Smooth muscle cell (in vitro differentiated cells): ENCODE measurements at regions not wholly inside any gene's neighbourhood (a gene's known extent, or its start where the extent isn't known, plus 50 kb on each side); places are given as distances from the start of the nearest gene placed in this dataset. TPM values are rescaled to one million over a fixed set of nuclear protein-coding genes. Genes with fewer than 3 reads are reported as not detected.

Experiments used
- DNase-seq: peaks from one replicate; lab custom pipeline; 2025; ENCODE audit not compliant: unreplicated experiment; lab: John Stamatoyannopoulos, UW
- H2AFZ ChIP-seq: fragments of 200-600 bp; sonication (generic); 2 replicates; pipeline ENCODE4 v1.6.0; 2016; ENCODE audit warnings: antibody characterized with exemption, low read depth, mild to moderate bottlenecking
- H3F3A ChIP-seq: fragments of 200-600 bp; sonication (generic); 2 replicates; pipeline ENCODE4 v1.6.0; 2017; ENCODE audit warnings: antibody characterized with exemption, low read depth
- H3K27ac ChIP-seq: fragments of 200-600 bp; sonication (generic); 2 replicates; pipeline ENCODE4 v1.5.1; 2016; ENCODE audit warnings: low read depth, mild to moderate bottlenecking
- H3K27me3 ChIP-seq: fragments of 200-600 bp; sonication (generic); 2 replicates; pipeline ENCODE4 v1.6.1; 2016; ENCODE audit warnings: low read depth, mild to moderate bottlenecking
- H3K36me3 ChIP-seq: fragments of 200-600 bp; sonication (generic); 2 replicates; pipeline ENCODE4 v1.5.1; 2016; ENCODE audit warnings: low read depth
- H3K4me1 ChIP-seq: fragments of 200-600 bp; sonication (generic); 2 replicates; pipeline ENCODE4 v1.5.1; 2016; ENCODE audit warnings: low read depth
- H3K4me2 ChIP-seq: fragments of 200-600 bp; sonication (generic); 2 replicates; pipeline ENCODE4 v1.6.0; 2016; ENCODE audit warnings: mild to moderate bottlenecking
- H3K4me3 ChIP-seq: fragments of 200-600 bp; sonication (generic); 2 replicates; pipeline ENCODE4 v1.5.1; 2016; ENCODE audit warnings: mild to moderate bottlenecking
- H3K79me2 ChIP-seq: fragments of 200-600 bp; sonication (generic); 2 replicates; pipeline ENCODE4 v1.6.0; 2016; ENCODE audit warnings: low read depth, mild to moderate bottlenecking
- H3K9ac ChIP-seq: fragments of 200-600 bp; sonication (generic); 2 replicates; pipeline ENCODE4 v1.6.0; 2016; ENCODE audit warnings: low read depth
- H3K9me3 ChIP-seq: fragments of 200-600 bp; sonication (generic); replicated peaks from 2 replicates; pipeline ENCODE4 v1.5.1; 2016; ENCODE audit warnings: low read depth
- H4K20me1 ChIP-seq: fragments of 200-600 bp; sonication (generic); 2 replicates; pipeline ENCODE4 v1.6.0; 2016; ENCODE audit warnings: low read depth
- CTCF ChIP-seq: fragments of 200-600 bp; sonication (generic); IDR thresholded peaks from 2 replicates; pipeline ENCODE4 v1.5.1; 2017; ENCODE audit warnings: borderline replicate concordance, mild to moderate bottlenecking, antibody characterized with exemption; ENCODE audit not compliant: insufficient read depth, poor library complexity, severe bottlenecking
- WGBS: methylation state at CpG from one replicate; pipeline ENCODE4 v1.1.7; 2016; ENCODE audit warnings: low lambda C conversion rate; 5-methylcytosine and 5-hydroxymethylcytosine counted together
- small RNA-seq: library from RNA; depleted of rRNA; stranded (forward); fragments of <200 nt; gene quantifications from one replicate; pipeline ENCODE3, GENCODE V24; 2014

GRCh38 chr5:25851301-25851700, 1187.1 kb downstream of the CDH9 start:
- Histone ChIP-seq H3K4me3 (no peak overlapping the region), H3K4me2 (no peak overlapping the region), H3K4me1 (no peaks in the 10 kb centered on the region), H3K9ac (no peak overlapping the region), H3K36me3 (no peaks in the 10 kb centered on the region), H2AFZ (no peak overlapping the region), H3K9me3 (no peaks in the 10 kb centered on the region), H4K20me1 (no peaks in the 10 kb centered on the region), H3K79me2 (no peaks in the 10 kb centered on the region), H3F3A (no peaks in the 10 kb centered on the region), H3K27ac (no peak overlapping the region), H3K27me3 (no peaks in the 10 kb centered on the region)
- no peak for TF ChIP-seq CTCF
- DNase-seq, result no peak
- WGBS, result 81% methylated on average over 9 of the region's 9 CpGs

- Histone ChIP-seq H3K27ac (no peak overlapping the region), H3K9me3 (peaks cover 2% of the 10 kb centered on the region), H3F3A (no peaks in the 10 kb centered on the region), H3K4me3 (no peak overlapping the region), H3K79me2 (no peaks in the 10 kb centered on the region), H4K20me1 (no peaks in the 10 kb centered on the region), H3K4me1 (no peaks in the 10 kb centered on the region), H2AFZ (no peak overlapping the region), H3K9ac (no peak overlapping the region), H3K36me3 (no peaks in the 10 kb centered on the region), H3K27me3 (no peaks in the 10 kb centered on the region), H3K4me2 (no peak overlapping the region)
- 38% methylated on average over 5 of the region's 5 CpGs for WGBS
- TF ChIP-seq CTCF, result no peak
- DNase-seq, result no peak
Measured at GRCh38 chr5:25850581-25850980, 1187.8 kb downstream of the CDH9 start.

GRCh38 chr5:25849270-25849669, 1189.1 kb downstream of the CDH9 start:
- TF ChIP-seq CTCF, result no peak
- H3F3A ChIP-seq, result no peaks in the 10 kb centered on the region
- 81% methylated on average over 2 of the region's 2 CpGs for WGBS
- peaks cover 6% of the 10 kb centered on the region for H3K9me3 ChIP-seq
- H3K4me2 ChIP-seq, result no peak overlapping the region
- H3K4me1 ChIP-seq, result no peaks in the 10 kb centered on the region
- no peak overlapping the region for H2AFZ ChIP-seq
- H3K4me3 ChIP-seq, result no peak overlapping the region
- H3K9ac ChIP-seq, result no peak overlapping the region
- no peaks in the 10 kb centered on the region for H3K79me2 ChIP-seq
- H3K27me3 ChIP-seq, result no peaks in the 10 kb centered on the region
- H3K36me3 ChIP-seq, result no peaks in the 10 kb centered on the region
- no peaks in the 10 kb centered on the region for H4K20me1 ChIP-seq
- no peak overlapping the region for H3K27ac ChIP-seq
- DNase-seq, result no peak

GRCh38 chr5:25823330-25823873, 1178.6 kb upstream of the CDH10 start:
- Histone ChIP-seq H2AFZ (no peak overlapping the region), H3F3A (no peaks in the 10 kb centered on the region), H3K4me2 (no peak overlapping the region), H4K20me1 (no peaks in the 10 kb centered on the region), H3K79me2 (no peaks in the 10 kb centered on the region), H3K27ac (no peak overlapping the region), H3K4me1 (no peaks in the 10 kb centered on the region), H3K36me3 (no peaks in the 10 kb centered on the region), H3K4me3 (no peak overlapping the region), H3K27me3 (no peaks in the 10 kb centered on the region), H3K9ac (no peak overlapping the region), H3K9me3 (no peaks in the 10 kb centered on the region)
- 96% methylated on average over 14 of the region's 22 CpGs for WGBS
- TF ChIP-seq CTCF, result no peak
- no peak for DNase-seq

Small RNA genes in the stretch of these regions (small RNA-seq; reads per million reads assigned to genes)
- gene AC113347.2, result not detected
- gene AC113347.3, result not detected
- not detected for gene RNU4-43P
